WI38 (cell line): ENCODE measurements at regions not wholly inside any gene's neighbourhood (a gene's known extent, or its start where the extent isn't known, plus 50 kb on each side); places are given as distances from the start of the nearest gene placed in this dataset.

ENCODE experiments used
- H3K4me3 ChIP-seq: 2 replicates; pipeline ENCODE4 v1.5.1; 2011; ENCODE audit warnings: low read depth, mild to moderate bottlenecking, control low read depth, low read length
- TF ChIP-seq, protein P1 (sequence below): IDR thresholded peaks from 2 replicates; pipeline ENCODE4 v1.5.1; 2012; ENCODE audit warnings: low read depth, mild to moderate bottlenecking, control low read depth, low read length

DNA sequence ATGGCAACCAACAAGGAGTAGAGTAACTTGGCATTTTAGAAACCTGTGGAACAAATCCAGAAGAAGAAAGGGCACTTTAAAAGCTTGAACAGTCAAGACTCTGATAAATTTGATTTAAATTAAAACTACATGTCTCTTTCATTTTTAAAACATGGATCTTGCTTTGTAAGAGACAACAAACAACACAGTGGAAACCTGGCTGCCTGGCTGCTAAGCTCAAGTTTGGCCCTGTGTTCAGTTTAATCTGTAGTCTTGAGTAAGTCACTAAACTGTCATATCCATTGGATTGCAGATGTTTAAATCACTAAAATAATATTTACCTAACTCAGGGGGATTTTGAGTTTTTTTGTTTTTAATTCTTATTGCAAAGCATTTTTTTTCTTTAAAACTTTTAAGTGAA lies 374.9 kb upstream of the SEMA3D start:
- H3K4me3 ChIP-seq: no peak overlapping the region
- TF ChIP-seq, protein P1, sequence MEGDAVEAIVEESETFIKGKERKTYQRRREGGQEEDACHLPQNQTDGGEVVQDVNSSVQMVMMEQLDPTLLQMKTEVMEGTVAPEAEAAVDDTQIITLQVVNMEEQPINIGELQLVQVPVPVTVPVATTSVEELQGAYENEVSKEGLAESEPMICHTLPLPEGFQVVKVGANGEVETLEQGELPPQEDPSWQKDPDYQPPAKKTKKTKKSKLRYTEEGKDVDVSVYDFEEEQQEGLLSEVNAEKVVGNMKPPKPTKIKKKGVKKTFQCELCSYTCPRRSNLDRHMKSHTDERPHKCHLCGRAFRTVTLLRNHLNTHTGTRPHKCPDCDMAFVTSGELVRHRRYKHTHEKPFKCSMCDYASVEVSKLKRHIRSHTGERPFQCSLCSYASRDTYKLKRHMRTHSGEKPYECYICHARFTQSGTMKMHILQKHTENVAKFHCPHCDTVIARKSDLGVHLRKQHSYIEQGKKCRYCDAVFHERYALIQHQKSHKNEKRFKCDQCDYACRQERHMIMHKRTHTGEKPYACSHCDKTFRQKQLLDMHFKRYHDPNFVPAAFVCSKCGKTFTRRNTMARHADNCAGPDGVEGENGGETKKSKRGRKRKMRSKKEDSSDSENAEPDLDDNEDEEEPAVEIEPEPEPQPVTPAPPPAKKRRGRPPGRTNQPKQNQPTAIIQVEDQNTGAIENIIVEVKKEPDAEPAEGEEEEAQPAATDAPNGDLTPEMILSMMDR: no peak

DNA sequence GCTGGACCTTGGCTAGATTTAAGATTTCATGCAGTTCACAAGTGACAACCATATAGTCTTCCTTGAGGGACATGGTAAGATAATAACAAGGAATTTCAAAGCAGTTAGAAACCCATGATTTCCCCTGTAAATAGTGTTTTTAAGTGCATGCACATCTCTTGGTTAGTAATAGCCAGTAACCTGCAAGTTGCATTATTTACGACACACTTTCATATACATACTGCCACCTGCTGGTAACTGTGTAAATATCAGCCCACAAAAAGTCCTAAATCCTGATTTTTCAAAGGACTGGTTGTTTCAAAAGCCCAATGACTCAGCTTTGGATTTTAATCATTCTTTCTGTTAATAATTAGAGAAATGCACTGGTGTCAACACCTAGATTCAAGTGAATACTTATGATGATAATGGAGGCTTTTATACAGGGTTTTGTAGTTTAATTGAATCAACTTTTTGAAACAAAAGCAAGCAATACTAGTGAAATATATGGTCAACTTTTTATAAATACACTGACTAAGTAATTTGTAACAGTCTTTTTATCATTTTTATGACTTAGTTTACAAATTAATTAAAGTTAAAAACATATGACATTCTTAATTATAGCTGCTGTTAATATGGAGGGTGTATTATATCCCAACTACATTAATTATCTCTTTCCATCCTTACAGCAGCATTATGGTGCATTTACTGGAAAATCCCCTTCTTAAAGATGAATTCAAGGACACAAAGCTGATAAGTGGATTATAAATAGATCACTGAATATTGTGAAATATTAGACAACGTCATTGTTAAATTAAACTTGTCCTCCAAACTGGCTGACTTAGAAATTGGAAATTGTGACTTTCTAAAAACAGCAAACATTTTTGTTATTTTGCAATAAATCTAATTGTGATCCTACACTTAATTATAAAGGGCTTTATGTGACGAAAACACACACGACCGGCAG lies 367.7 kb upstream of the SEMA3D start:
- no peak overlapping the region for H3K4me3 ChIP-seq
- TF ChIP-seq, protein P1: peak; percentile 25; the same call in 1 of the 2 replicates

GRCh38 chr7:85535974-85536729 lies 349.3 kb upstream of the SEMA3D start:
- H3K4me3 ChIP-seq: no peak overlapping the region
- TF ChIP-seq, protein P1: no peak

DNA sequence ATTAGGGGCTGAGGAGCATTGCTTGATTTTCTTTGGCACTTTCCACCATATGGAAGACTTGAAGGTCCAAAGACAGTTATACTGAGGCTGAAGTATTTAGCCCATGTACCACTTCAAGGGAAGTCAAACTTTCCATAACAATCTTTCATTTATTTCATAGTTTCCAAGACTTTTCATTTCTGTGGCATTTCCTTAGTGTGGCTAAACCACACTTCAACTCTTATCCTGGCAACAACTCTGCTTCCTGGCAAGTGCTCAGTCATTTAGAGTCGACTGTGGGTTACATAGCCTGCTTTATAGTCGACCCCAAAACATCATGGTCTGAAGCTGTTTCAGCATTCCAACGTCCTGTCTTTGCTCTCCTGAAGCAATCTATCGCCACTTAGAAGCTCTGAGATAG lies 343.0 kb upstream of the SEMA3D start:
- TF ChIP-seq, protein P1: no peak
- no peak overlapping the region for H3K4me3 ChIP-seq

DNA sequence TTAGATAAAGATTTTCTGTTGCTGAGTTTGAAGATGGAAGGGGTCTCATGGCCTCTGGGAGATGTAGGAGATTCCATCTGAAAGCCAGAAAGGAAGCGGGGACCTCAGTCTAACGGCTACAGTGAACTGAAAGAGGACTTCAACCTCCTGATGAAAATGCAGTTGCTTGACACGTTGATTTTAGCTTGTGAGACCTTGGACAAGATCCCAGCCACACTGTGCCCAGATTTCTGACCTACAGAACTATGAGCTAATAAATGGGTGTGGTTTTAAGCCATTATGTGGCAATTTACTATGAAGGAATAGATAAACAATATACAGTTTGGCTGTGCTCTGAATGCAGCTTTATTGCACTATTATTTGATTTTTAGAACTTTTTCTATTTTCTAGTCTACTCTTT lies 342.3 kb upstream of the SEMA3D start:
- H3K4me3 ChIP-seq: no peak overlapping the region
- TF ChIP-seq, protein P1: no peak

DNA sequence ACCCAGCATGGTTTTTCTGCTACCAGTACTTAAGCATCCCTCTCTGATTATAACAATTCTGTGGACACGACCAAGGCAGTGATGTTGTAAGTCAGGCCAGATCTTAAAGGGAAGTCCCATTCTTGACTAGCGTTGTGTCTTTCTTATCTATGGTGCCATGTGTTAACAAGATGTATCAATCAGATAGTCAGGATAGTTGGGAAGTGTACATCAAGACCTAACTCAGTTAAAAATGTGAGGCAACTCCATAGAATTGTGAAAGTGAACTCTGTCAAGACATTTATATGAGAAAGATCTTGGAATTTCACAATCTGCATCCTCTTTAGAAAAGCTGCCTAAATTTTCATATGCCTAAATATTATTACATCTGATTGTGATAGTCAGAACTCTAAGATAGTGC lies 341.7 kb upstream of the SEMA3D start:
- H3K4me3 ChIP-seq: no peak overlapping the region
- TF ChIP-seq, protein P1: no peak

- TF ChIP-seq, protein P1: no peak
- no peak overlapping the region for H3K4me3 ChIP-seq
Observed at GRCh38 chr7:85525676-85526075, 338.8 kb upstream of the SEMA3D start.
